DOHH2 (cell line): ENCODE measurements at regions not wholly inside any gene's neighbourhood (a gene's known extent, or its start where the extent isn't known, plus 50 kb on each side); places are given as distances from the start of the nearest gene placed in this dataset.

Source experiments
- EZH2phosphoT487 ChIP-seq: fragments of 200-600 bp; sonication (generic); IDR thresholded peaks from 2 replicates; pipeline ENCODE4 v1.6.1; 2017; ENCODE audit warnings: borderline replicate concordance, mild to moderate bottlenecking, antibody characterized with exemption, low read length, moderate library complexity, mixed read lengths
- TF ChIP-seq, protein P1 (sequence below): fragments of 200-600 bp; sonication (generic); IDR thresholded peaks from one replicate; pipeline ENCODE4 v1.5.1; 2014; ENCODE audit warnings: antibody characterized with exemption, mild to moderate bottlenecking, low read depth, low read length; ENCODE audit not compliant: poor library complexity, severe bottlenecking

DNA sequence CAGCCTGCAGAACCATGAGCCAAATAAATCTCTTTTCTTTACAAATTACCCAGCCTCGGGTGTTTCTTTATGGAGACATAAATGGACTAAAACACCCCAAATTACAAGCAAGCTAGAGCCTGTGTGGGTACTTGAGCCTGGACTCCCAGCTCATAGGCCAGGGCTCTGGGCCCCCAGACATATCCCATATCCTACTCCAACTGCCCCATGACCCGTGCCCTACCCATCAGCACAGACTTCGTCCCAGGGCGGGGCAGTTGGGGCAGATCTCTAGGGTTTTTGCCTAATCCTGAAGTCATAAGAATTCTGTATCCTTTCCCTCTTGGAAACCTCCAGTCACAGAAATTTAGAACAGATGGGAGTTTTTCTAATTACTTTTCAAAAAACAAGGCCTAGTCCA lies 90.7 kb downstream of the DDX1 start:
- TF ChIP-seq, protein P1, sequence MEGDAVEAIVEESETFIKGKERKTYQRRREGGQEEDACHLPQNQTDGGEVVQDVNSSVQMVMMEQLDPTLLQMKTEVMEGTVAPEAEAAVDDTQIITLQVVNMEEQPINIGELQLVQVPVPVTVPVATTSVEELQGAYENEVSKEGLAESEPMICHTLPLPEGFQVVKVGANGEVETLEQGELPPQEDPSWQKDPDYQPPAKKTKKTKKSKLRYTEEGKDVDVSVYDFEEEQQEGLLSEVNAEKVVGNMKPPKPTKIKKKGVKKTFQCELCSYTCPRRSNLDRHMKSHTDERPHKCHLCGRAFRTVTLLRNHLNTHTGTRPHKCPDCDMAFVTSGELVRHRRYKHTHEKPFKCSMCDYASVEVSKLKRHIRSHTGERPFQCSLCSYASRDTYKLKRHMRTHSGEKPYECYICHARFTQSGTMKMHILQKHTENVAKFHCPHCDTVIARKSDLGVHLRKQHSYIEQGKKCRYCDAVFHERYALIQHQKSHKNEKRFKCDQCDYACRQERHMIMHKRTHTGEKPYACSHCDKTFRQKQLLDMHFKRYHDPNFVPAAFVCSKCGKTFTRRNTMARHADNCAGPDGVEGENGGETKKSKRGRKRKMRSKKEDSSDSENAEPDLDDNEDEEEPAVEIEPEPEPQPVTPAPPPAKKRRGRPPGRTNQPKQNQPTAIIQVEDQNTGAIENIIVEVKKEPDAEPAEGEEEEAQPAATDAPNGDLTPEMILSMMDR: no peak
- TF ChIP-seq EZH2phosphoT487: no peak
